ENCODE measurements at regions not wholly inside any gene's neighbourhood (a gene's known extent, or its start where the extent isn't known, plus 50 kb on each side); places are given as distances from the start of the nearest gene placed in this dataset.
A peak's percentile ranks its signal among the peaks of the same experiment; 100 is the strongest.

GRCh38 chr6:44002593-44003344 lies 124.5 kb downstream of the MRPL14 start:
- no peaks in the 10 kb centered on the region; the same call in 1 of the 2 replicates for H3K4me1 ChIP-seq (ENCODE audit: control insufficient read depth, insufficient read depth, low read length)
- POLR2A ChIA-PET: no interaction called here
- in situ Hi-C loops (cut with HindIII; ENCODE audit: low pct_unique_long_range_greater_than_20kb, low sequenced_read_pairs): no loop called here
- no peak overlapping the region for H3K4me3 ChIP-seq (ENCODE audit: low read depth in 2 of 2, low read length in 2 of 2)
- CTCF ChIA-PET: interaction anchor here (0.6 kb wide), 1 partner anchor 266 kb away, joined by 4 read pairs; no protein-coding TSS in a partner anchor
- no peak overlapping the region for H3K27ac ChIP-seq (ENCODE audit: low read length)
- no peaks in the 10 kb centered on the region for H3K9me3 ChIP-seq (ENCODE audit: control insufficient read depth, insufficient read depth, low read depth, low read length)
- DNase-seq (ENCODE audit: low read depth, low spot score) (no peak), ATAC-seq (no peak)
- no peaks in the 10 kb centered on the region for H3K27me3 ChIP-seq (ENCODE audit: control insufficient read depth, insufficient read depth, low read length)
- intact Hi-C loops (cut with micrococcal nuclease; ENCODE audit: unreplicated experiment): no loop called here
- BruUV-seq (replicated peaks): no TSS peak
- H3K36me3 ChIP-seq (ENCODE audit: control insufficient read depth, insufficient read depth, low read length): no peaks in the 10 kb centered on the region
- no peak for TF ChIP-seq POLR2AphosphoS5 (IDR thresholded peaks at IDR 0.05; ENCODE audit: low read depth, low read length)
- TF ChIP-seq, protein P1, sequence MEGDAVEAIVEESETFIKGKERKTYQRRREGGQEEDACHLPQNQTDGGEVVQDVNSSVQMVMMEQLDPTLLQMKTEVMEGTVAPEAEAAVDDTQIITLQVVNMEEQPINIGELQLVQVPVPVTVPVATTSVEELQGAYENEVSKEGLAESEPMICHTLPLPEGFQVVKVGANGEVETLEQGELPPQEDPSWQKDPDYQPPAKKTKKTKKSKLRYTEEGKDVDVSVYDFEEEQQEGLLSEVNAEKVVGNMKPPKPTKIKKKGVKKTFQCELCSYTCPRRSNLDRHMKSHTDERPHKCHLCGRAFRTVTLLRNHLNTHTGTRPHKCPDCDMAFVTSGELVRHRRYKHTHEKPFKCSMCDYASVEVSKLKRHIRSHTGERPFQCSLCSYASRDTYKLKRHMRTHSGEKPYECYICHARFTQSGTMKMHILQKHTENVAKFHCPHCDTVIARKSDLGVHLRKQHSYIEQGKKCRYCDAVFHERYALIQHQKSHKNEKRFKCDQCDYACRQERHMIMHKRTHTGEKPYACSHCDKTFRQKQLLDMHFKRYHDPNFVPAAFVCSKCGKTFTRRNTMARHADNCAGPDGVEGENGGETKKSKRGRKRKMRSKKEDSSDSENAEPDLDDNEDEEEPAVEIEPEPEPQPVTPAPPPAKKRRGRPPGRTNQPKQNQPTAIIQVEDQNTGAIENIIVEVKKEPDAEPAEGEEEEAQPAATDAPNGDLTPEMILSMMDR (IDR thresholded peaks at IDR 0.05): no peak
- TF ChIP-seq SIN3A (IDR thresholded peaks at IDR 0.05; ENCODE audit: borderline replicate concordance, insufficient read depth, low read depth, low read length): no peak
- no peak for TF ChIP-seq TCF7L2 (IDR thresholded peaks at IDR 0.05; ENCODE audit: low read depth, low read length)
- TF ChIP-seq, protein P2, sequence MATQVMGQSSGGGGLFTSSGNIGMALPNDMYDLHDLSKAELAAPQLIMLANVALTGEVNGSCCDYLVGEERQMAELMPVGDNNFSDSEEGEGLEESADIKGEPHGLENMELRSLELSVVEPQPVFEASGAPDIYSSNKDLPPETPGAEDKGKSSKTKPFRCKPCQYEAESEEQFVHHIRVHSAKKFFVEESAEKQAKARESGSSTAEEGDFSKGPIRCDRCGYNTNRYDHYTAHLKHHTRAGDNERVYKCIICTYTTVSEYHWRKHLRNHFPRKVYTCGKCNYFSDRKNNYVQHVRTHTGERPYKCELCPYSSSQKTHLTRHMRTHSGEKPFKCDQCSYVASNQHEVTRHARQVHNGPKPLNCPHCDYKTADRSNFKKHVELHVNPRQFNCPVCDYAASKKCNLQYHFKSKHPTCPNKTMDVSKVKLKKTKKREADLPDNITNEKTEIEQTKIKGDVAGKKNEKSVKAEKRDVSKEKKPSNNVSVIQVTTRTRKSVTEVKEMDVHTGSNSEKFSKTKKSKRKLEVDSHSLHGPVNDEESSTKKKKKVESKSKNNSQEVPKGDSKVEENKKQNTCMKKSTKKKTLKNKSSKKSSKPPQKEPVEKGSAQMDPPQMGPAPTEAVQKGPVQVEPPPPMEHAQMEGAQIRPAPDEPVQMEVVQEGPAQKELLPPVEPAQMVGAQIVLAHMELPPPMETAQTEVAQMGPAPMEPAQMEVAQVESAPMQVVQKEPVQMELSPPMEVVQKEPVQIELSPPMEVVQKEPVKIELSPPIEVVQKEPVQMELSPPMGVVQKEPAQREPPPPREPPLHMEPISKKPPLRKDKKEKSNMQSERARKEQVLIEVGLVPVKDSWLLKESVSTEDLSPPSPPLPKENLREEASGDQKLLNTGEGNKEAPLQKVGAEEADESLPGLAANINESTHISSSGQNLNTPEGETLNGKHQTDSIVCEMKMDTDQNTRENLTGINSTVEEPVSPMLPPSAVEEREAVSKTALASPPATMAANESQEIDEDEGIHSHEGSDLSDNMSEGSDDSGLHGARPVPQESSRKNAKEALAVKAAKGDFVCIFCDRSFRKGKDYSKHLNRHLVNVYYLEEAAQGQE (IDR thresholded peaks at IDR 0.05; ENCODE audit: insufficient read depth in 1 of 2, low read depth in 2 of 2, low read length in 1 of 2): no peak

- no peaks in the 10 kb centered on the region; the same call in 1 of the 2 replicates for H3K4me1 ChIP-seq (ENCODE audit: control insufficient read depth, insufficient read depth, low read length)
- DNase-seq (ENCODE audit: low read depth, low spot score): no peak
- POLR2A ChIA-PET: no interaction called here
These were observed 125.1 kb downstream of the MRPL14 start for GRCh38 chr6:44002067-44002592.

More at GRCh38 chr6:44002067-44002592, 125.1 kb downstream of the MRPL14 start:
- TF ChIP-seq POLR2AphosphoS5 (IDR thresholded peaks at IDR 0.05; ENCODE audit: low read depth, low read length): no peak
- TF ChIP-seq, protein P2 (IDR thresholded peaks at IDR 0.05; ENCODE audit: insufficient read depth in 1 of 2, low read depth in 2 of 2, low read length in 1 of 2): no peak
- no peak for TF ChIP-seq TCF7L2 (IDR thresholded peaks at IDR 0.05; ENCODE audit: low read depth, low read length)
- TF ChIP-seq, protein P1 (IDR thresholded peaks at IDR 0.05): no peak
- TF ChIP-seq SIN3A (IDR thresholded peaks at IDR 0.05; ENCODE audit: borderline replicate concordance, insufficient read depth, low read depth, low read length): no peak
- H3K36me3 ChIP-seq (ENCODE audit: control insufficient read depth, insufficient read depth, low read length): no peaks in the 10 kb centered on the region
- H3K27me3 ChIP-seq (ENCODE audit: control insufficient read depth, insufficient read depth, low read length): no peaks in the 10 kb centered on the region
- peak overlapping the region; percentile 29; the same call in 1 of the 2 replicates for H3K27ac ChIP-seq (ENCODE audit: low read length)
- in situ Hi-C loops (cut with HindIII; ENCODE audit: low pct_unique_long_range_greater_than_20kb, low sequenced_read_pairs): no loop called here
- no peaks in the 10 kb centered on the region for H3K9me3 ChIP-seq (ENCODE audit: control insufficient read depth, insufficient read depth, low read depth, low read length)
- no peak for ATAC-seq
- CTCF ChIA-PET: interaction anchor here (0.6 kb wide), 2 partner anchors 37 to 266 kb away, joined by 3 to 4 read pairs; no protein-coding TSS in a partner anchor
- H3K4me3 ChIP-seq (ENCODE audit: low read depth in 2 of 2, low read length in 2 of 2): no peak overlapping the region
- intact Hi-C loops (cut with micrococcal nuclease; ENCODE audit: unreplicated experiment): no loop called here
- no TSS peak for BruUV-seq (replicated peaks)

Measured in Panc1 (cell line).